GM21619 (cell line): ENCODE measurements at regions not wholly inside any gene's neighbourhood (a gene's known extent, or its start where the extent isn't known, plus 50 kb on each side); places are given as distances from the start of the nearest gene placed in this dataset.
A peak's percentile ranks its signal among the peaks of the same experiment; 100 is the strongest.
"Not testable (repeated sequence)": the region's sequence is repeated elsewhere in the genome, so short reads cannot be mapped to it uniquely, and the experiment has no call there.

Experiments
- ATAC-seq: cut with Tn5 transposase; IDR thresholded peaks from one replicate; pipeline ENCODE4 v1.9.1; 2021; ENCODE audit not compliant: unreplicated experiment

DNA sequence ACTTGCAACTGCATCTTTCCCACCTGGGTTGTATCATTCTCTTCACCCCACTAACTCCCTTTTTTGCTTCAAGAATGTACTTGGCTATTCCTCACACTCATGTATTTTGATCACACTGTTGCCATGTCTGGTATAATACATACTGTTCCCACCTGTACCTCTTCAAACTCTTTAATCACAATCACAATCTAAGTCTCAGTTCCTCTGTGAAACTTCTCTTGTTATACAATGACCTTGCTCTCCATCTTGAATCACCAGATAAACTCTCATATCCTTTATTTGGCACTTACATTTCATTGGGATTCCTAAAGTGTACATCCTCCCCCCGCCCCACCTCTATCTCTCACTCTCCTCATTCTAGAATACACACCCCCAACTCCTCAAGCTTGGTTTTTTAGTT is 516.0 kb upstream of the CHORDC1 start:
- ATAC-seq, result no peak

- no peak for ATAC-seq
Measured at GRCh38 chr11:90737444-90738050, 514.7 kb upstream of the CHORDC1 start.

- ATAC-seq, result no peak
Measured at GRCh38 chr11:90732486-90732885, 509.6 kb upstream of the CHORDC1 start.

DNA sequence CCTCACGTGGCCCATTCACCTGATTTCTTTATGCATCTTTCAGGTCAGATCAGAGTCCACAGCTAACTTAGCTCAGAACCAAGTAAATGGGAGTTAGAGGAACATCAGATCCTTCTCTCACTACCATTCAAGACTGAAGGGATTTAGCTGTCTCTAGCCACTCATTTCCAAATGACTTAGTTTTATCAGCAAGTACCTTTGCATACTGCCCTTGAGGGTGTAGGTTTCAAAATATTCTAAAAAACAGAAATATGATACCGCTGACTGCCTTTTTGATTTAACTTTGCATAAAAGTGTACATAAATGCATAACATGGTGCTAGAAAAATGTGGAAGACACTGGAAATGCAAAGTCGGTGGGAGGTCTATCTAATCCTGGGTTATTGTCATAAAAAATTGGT is 500.6 kb upstream of the CHORDC1 start:
- ATAC-seq, result no peak

GRCh38 chr11:90722552-90723190 is 499.8 kb upstream of the CHORDC1 start:
- ATAC-seq, result no peak

DNA sequence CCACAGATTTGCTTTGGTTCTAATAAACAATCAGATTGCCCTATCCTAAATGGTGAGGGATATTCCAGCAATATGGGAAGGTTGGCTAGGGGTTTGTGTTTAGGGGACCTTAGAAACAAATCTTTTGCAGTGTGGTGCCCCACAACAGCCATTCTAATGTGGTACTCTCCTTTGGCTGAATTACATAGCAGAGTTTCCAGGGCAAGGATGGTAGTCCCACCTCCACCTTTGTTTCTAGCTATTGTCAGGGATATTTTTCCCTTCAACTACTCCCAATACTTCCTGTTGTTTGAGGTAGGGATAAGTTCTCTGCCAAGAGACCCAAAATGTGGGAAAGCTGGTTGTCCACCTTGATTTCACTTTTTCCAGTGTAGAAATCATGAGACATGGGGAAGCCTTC is 494.7 kb upstream of the CHORDC1 start:
- no peak for ATAC-seq

DNA sequence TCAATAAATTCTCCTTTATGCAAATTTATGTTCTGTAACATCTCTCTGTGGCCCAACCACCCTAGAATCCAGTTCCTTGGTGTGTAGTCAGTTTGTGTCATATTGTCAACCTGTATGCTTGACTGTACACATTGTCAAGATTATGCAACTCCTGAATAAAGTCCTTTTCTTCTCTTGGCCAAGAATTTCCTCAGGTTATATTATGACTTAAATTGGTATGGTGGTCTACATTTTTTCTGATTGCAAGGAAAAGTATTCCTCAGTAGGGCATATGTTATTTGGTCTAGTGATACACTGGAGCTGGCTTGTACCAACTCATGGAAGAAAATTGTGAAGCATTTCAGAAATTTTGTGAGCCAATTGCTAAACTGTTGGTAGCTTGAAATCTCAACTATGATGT is 482.8 kb upstream of the CHORDC1 start:
- ATAC-seq, result no peak

- no peak for ATAC-seq
Measured at GRCh38 chr11:90704510-90704909, 481.7 kb upstream of the CHORDC1 start.

DNA sequence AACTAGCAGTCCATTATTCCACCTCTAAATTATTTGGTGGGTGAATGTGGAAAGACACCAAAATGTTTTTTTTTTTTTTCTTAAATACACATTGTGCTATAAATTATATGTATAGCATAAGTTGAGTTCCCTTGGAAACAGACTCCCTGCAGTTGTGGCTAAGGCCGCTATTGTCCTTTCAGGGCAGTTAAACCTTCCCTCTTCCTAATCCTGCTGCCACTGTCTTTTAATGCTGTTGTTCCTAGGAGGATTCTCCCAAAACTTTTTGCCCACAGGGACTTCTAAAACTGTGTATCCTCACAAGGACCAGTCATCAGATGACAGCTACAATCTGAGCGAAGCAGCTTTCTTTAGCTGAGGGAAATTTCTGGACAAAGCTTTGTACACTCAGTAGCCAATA is 478.9 kb upstream of the CHORDC1 start:
- ATAC-seq, result no peak

- ATAC-seq, result peak; percentile 75
Measured at GRCh38 chr11:90700789-90701439, 478.1 kb upstream of the CHORDC1 start.

DNA sequence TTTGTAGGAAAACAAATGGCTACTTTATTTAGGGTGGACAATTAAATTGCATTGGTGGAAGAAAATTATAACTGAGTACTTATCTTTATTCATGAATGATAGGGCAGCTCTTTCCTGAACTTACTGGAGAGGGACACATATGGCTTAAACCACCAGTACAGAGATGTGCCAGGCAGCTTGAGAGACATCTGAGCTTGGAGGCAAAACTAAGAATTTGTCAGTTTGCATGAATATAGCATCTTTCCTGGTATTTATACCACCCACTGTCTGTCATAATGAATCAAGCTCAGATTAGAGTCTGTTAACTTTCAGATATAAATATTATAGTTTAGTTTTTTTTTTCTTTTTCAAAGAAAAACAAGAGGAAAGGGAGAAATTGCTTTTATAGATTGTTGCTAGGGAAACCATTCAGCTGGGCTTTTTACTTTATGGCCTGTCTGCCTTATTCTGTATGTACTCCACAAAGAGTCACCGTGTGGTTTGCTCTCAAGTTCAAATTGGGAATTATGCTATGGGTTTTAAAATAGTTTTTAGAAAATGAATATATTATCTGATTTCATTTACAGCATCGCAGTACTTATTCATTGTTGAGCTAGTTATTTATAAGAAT is 477.0 kb upstream of the CHORDC1 start:
- no peak for ATAC-seq

GRCh38 chr11:90698238-90698637 is 475.4 kb upstream of the CHORDC1 start:
- ATAC-seq, result no peak

DNA sequence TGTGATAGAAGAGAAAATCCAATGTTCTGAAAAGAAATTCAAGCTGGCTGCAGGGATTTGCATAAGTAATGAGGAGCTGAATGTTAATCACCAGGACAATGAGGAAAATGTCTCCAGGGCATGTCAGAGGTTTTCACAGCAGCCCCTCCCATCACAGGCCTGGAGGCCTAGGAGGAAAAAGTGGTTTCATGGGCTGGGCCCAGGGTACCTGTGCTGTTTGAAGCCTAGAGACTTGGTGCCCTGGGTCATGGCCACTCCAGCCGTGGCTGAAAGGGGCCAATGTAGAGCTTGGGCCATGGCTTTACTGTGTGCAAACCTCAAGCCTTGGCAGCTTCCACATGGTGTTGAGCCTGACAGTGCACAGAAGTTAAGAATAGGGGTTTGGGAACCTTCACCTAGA is 452.6 kb upstream of the CHORDC1 start:
- not testable (repeated sequence) for ATAC-seq

- ATAC-seq, result no peak
Measured at GRCh38 chr11:90669094-90669493, 446.2 kb upstream of the CHORDC1 start.

DNA sequence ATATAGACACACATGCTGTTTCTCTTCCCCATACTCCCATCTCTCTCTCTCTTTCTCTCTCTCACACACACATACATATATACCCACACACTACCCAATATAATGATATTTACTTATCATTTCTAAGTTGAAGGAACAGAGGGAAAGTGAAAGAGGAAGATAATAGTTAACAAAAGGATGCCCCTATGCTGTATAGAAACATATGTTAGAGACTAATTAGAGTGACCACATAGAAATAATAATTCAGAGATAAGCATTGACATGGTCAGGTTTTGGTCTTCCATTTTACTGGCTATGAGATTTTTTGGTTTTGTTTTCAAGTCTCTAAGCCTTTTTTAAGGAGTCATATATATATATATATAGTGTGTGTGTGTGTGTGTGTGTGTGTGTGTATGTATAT is 445.7 kb upstream of the CHORDC1 start:
- no peak for ATAC-seq

DNA sequence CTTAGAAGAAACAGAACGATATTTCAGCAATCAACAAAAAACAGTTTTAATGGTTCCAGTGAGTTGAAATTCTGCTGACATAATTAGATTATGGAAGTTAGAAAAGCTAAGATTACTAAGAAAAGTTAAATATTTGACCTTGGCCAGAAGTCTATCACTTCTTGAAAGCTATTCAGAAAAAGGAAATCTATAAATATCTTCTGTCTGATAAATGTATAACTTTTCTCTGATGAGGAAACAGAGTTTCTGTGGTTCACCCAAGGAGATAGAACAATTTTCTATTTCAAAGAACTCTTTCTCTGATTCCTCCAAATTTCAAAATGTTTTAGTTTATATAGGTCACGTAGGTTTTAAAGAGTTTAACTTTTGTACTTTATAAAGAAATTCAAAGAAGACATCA is 438.4 kb upstream of the CHORDC1 start:
- ATAC-seq, result peak; percentile 87

DNA sequence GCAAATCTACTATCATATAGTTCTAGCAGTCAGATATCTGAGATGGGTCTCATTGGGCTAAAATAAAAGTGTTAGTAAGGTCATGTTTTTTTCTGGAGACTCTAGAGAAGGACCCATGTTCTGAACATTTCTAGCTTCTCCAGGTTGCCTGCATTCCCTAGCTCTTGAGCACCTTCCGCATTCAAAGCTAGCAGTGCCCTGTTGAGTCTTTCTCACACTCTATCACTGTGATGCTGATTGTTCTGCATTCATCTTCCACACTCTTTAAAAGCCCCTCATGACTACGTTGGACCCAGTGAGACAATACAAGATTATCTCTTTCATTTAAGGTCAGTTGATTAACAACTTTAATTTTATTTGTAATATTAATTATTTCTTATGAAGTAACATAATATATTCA is 433.3 kb upstream of the CHORDC1 start:
- no peak for ATAC-seq

DNA sequence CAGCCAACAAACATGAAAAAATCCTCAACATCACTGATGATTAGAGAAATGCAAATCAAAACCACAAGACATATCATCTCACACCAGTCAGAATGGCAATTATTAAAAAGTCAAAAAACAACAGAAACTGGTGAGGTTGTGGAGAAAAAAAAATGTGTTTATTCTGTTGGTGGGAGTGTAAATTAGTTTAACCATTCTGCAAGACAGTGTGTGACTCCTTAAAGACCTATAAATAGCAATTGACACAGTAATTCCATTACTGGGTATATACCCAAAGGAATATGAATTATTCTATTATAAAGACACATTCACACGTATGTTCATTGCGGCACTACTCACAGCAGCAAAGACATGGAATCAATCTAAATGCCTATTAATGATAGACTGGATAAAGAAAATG is 427.3 kb upstream of the CHORDC1 start:
- no peak for ATAC-seq

DNA sequence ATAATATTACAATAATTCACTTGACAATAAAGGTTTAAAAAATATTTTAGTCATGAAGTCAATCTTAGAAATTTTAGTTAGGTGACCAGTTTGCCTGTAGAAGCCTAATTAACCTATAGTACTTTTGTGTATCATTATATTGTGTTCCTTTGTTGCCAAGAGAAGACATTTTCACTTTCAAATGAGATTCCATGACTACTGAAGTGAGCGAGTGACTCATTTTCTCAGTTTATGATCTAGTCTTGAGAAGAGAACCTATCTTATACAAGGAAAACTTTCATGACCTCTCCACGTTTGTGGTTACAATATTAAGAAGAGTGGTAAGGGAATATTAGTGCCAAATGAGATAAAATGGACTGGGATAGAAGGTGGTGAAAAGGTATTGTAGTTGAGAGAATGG is 423.9 kb upstream of the CHORDC1 start:
- no peak for ATAC-seq

GRCh38 chr11:90646266-90646665 is 423.4 kb upstream of the CHORDC1 start:
- ATAC-seq, result no peak

DNA sequence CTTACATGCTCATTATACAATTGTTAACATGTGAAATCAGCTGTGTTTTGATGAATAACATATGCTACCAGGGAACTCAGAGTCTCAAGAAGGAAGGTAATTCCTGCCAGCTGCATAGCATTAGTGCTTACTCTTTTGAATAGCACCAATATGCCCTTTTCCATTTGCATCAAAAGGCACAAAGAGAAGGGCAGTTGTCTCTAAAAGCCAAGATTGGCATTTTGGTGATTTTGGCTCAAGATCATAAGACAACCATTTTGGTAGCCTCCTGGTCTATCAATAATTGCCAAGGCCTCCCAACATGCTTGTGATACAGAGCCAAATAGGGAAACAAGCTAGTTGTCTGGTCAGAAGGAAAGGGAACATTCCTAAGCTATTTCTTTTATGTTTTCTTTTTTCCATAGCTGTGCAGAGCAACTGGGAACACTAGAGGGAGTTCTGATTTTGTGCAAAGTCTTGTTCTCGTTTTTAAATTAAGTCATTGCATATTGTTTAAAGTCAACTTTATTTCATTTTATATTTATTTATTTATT is 416.7 kb upstream of the CHORDC1 start:
- ATAC-seq, result no peak

DNA sequence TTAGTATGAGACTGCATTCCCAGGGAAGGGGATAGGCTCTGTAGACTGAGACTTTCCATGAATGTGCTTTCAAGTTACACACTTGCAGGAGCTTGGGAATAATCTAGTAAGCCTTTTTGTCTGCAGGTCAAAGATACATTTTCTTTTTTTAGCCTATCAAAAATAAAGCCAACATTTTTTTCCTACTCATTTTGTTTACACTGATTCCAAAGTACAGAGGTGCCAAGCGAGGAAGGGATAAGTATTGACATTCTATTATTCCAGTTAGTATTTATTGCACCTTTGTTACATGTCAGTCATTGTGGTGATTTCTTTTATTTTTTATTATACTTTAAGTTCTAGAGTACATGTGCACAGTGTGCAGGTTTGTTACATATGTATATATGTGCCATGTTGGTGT is 413.0 kb upstream of the CHORDC1 start:
- ATAC-seq, result no peak
